ENCODE measurements at regions not wholly inside any gene's neighbourhood (a gene's known extent, or its start where the extent isn't known, plus 50 kb on each side); places are given as distances from the start of the nearest gene placed in this dataset.
A peak's percentile ranks its signal among the peaks of the same experiment; 100 is the strongest.
"Not testable (repeated sequence)": the region's sequence is repeated elsewhere in the genome, so short reads cannot be mapped to it uniquely, and the experiment has no call there.

- no peak for DNase-seq (ENCODE audit: low spot score)
Observed at GRCh38 chr2:175253871-175254270, 72.4 kb upstream of the ATP5MC3 start.

GRCh38 chr2:175251425-175252041 is 70.0 kb upstream of the ATP5MC3 start:
- peak; percentile 55 for DNase-seq (ENCODE audit: low spot score)

- DNase-seq (ENCODE audit: low spot score) = no peak
Observed at GRCh38 chr2:175247159-175247558, 65.6 kb upstream of the ATP5MC3 start.

GRCh38 chr2:175244697-175245096 is 63.2 kb upstream of the ATP5MC3 start:
- no peak for DNase-seq (ENCODE audit: low spot score)

- no peak for DNase-seq (ENCODE audit: low spot score)
Observed at GRCh38 chr2:175241691-175242090, 60.2 kb upstream of the ATP5MC3 start.

DNA sequence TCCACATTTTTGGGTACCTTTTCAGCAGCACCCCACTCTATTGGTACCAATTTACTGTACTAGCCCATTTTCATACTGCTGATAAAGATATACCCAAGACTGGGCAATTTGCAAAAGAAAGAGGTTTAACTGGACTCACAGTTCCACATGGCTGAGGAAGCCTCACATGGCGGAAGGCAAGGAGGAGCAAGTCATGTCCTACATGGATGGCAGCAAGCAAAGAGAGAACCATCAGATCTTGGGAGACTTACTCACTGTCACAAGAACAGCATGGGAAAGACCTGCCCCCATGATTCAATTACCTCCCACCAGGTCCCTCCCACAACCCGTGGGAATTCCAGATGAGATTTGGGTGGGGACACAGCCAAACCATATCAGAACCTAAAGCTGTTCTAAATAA is 58.5 kb upstream of the ATP5MC3 start:
- DNase-seq (ENCODE audit: low spot score) = not testable (repeated sequence)

- DNase-seq (ENCODE audit: low spot score) = no peak
Observed at GRCh38 chr2:175236930-175237329, 55.4 kb upstream of the ATP5MC3 start.

DNA sequence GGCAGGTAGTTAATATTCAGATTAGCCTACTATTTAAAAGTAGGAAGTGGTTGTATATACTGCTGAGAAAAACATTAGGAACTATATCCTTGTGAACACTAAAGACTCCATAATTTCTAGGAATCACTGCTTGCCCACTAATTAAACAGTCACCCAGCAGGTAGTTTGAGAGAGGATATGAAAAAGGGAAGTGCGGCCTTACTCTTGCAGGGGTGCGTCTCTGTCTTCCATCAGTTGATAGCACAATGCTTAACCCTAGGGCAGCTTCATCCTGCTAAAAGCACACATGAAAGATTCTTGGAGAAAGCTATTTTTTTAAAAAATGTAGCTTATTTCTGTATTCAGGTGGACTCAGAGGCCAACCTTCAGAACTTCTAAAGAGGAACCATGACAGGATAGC is 53.1 kb upstream of the ATP5MC3 start:
- no peak for DNase-seq (ENCODE audit: low spot score)

GRCh38 chr2:175234153-175234552 is 52.6 kb upstream of the ATP5MC3 start:
- DNase-seq (ENCODE audit: low spot score) = no peak

DNA sequence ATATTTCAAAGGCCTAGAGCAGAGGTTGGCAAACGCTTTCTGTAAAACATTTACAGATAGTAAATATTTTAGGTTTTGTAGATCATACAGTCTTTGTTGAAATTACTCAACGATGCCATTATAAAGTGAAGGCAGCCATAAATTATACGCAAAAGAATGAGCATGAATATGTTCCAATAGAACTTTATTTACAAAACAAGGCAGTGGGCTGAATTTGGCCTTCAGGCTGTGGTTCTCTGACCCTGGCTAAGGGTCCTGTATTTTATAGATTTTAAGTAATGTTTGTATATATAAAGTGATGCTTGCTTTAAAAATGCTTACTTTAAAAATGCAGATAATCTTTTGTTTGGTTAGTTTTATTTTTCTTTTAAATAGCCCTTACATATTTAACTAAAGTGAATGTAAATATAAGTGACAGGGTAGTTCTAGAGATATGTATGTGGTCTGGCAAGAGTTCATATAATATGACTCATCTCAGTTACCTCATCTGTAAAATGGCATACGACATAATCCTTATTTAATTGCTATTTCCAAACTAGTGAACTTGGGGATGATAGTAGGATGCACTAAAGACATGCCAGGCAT is 51.7 kb upstream of the ATP5MC3 start:
- no peak for DNase-seq (ENCODE audit: low spot score)
